ENCODE measurements at regions not wholly inside any gene's neighbourhood (a gene's known extent, or its start where the extent isn't known, plus 50 kb on each side); places are given as distances from the start of the nearest gene placed in this dataset.

DNA sequence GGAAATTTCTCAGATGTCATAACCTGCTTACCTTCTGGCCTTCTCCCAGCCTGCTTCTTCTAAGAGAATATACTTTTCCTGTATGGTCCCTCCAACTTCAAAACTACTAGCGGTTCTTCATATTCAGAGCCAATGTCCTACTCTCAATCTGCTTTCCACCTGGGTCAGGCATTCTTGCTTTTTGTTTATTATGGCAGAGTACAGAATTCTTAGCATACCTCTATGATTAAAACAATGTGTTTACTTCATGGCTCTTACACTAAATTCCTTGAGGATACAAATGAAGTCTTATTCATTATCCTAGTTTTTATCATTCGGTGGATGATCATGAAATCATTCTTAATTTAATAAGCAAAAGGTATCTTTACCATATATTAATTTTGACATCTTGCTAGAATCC is 484.2 kb upstream of the SLITRK1 start:
- TF ChIP-seq GATA2 (IDR thresholded peaks at IDR 0.05; ENCODE audit: low read depth, low read length), result no peak
- no peak for TF ChIP-seq GATA3 (IDR thresholded peaks at IDR 0.05; ENCODE audit: low read depth, low read length)
